HG02870 (cell line): ENCODE measurements at regions not wholly inside any gene's neighbourhood (a gene's known extent, or its start where the extent isn't known, plus 50 kb on each side); places are given as distances from the start of the nearest gene placed in this dataset.

Experiments used
- ATAC-seq: cut with Tn5 transposase; IDR thresholded peaks from one replicate; pipeline ENCODE4 v1.9.1; 2021; ENCODE audit warnings: mild to moderate bottlenecking, moderate library complexity; ENCODE audit not compliant: unreplicated experiment

DNA sequence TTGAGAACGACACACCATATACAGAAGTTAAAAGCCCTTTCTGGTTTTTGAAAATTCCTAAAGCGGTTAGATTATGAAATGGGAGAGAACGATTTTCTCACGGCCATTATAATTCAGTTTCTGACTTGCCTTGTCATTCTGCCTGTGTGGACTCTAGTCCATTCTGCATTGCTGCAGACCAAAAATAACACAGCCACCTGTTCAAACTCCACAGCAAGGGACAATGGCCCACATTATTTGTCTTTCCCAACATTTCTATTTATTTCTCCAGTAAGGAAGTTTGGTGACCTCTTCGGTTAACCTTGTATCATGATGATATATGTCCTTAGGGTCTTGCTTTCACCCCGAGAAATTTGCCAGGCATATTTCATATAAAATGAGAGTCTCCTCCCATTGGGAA lies 497.7 kb downstream of the BRINP1 start:
- ATAC-seq: no peak

DNA sequence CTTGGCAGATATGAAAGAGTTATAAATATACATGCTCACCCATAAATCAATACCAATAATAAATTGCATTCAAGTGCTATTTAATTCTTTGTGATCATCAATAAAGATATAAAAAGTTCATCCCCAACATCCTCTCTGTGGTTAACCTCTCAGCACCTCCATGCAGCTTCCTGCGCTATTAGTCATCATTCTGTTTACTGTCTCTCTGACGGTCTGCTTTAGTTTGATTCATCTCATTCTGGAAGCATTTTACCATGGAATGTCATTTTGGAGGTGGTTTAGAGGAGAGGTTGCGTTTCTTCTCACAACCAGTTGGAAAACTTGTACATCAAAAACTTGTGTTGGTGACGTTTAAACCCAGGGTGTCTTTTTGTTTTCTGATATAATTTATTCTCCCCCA lies 486.6 kb downstream of the BRINP1 start:
- no peak for ATAC-seq

DNA sequence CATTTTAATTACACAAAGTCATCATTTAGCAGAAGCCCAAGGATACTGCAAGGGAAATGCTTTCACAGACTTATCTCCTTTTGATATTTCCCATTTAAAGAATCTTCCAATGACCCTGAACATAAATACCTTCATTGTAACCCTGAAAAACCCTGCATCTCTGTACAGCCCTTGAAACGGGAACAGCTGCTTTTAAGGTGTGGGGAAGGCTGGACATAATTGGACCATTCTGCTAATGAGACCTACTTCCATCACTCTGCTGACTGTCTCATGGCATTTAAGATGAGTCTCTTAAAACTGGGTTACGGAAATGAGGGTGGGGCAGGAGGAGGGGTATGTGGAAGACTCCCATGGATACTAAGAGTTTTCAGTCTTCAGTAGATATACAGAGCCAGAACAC lies 485.8 kb downstream of the BRINP1 start:
- no peak for ATAC-seq

DNA sequence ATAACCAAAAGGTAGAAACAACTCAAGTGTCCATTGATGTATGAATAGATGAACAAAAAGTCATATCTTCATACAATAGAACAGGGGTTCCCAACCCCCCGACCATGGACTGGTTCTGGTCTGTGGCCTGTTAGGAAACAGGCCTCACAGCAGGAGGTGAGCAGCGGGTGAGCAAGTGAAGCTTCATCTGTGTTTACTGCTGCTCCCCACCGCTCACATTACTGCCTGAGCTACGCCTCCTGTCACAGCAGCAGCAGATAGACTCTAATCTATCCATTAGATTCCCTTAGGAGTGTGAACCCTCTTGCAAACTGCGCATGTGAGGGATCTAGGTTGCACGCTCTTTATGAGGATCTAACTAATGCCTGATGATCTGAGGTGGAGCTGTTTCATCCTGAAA lies 478.0 kb downstream of the BRINP1 start:
- no peak for ATAC-seq

DNA sequence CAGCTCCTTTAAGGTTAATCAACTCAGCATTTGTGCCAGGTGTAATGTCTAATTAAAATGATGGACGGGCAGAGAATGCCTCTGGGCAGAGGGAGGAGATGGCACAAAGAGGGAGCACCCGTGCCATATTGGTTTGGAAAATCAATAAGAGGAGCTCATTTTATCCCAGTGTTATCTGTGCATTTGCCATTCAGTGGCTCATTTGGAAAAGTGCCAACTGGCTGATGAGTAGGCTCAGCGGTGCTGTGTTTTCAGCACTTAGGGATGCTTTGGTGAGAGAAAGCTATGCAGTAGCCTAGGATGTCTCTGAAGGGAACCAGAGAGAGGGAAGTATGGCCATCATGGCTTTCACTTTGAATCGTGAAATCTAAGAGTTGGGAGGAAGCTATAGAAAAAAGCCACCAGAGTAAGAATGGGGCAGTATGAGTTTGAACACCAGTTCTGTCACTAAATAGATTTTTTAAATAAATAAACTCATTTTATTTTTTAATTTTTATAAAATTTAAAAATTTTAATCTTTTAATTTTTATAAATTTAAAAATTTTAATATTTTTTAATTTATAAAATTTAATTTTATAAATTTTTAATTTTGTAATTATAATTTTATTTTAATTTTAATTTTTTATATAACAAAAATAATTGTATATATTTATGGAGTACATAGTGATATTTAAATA lies 472.8 kb downstream of the BRINP1 start:
- no peak for ATAC-seq

DNA sequence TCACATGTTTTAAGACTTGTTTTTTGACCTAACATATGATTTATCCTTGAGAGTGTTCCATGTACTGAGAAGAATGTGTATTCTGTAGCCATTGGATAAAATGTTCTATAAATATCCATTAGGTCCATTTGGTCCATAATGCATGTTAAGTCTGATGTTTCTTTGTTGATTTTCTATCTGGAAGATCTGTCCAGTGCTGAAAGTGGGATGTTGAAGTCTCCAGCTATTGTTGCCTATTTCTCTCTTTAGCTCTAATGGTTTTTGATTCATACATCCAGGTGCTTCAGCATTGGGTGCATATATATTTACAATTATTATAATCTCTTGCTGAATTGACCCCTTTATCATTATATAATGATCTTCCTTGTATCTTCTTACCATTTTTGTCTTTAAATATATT lies 451.1 kb downstream of the BRINP1 start:
- no peak for ATAC-seq

DNA sequence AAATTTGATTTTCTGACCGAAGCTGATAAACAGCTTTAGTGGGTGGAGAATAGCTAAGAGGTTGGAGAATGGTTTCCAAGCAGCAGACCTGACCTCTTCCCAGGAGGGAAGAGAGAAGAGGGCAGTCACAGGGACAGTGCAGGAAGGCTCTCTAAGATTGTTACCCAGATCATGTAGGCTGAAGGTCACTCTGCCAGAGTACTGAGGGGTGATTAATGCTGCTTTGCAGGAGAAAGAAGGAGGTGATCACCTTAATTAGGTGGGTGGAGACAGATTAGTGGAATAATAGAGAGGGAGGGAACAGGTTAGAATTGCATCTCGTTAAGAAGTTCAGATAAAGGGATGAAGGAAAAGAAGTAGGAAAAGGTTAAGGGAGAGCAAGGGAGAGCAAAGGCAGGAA lies 440.5 kb downstream of the BRINP1 start:
- no peak for ATAC-seq

DNA sequence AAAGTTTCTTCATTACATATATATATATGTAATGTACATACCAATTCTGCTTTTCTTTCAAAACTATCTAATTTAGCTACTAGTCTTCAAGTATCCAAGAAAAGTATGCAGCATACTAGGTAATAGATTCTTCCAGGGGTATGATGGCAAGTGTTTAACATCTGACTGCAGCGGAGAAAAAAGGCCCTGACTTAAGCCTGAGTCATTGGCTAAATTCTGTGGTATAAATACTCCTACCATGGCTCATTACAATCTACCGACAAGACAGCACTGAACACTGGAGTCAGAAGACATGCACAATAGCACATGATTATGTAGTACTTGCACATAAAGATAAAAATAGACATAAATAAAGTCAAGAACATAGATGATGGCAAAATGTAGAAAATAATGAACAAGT lies 439.9 kb downstream of the BRINP1 start:
- ATAC-seq: no peak

DNA sequence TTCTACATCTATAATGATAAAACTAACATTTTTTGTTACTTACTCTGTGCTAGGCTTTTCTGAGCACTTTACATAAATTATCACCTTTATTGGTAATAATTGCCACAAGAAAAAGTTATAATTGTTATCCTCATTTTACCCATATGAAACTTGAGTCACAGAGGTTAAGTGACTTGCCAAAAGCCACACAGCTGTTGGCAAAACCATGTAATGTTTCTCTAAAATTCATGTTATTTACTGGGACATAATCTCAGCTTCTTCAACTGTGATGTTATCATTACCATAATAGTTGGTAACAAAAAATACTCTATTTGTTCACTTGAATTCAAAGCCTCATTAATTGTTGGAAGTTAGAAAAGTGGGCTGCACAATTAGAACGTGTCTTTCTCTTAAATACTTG lies 437.3 kb downstream of the BRINP1 start:
- ATAC-seq: no peak

DNA sequence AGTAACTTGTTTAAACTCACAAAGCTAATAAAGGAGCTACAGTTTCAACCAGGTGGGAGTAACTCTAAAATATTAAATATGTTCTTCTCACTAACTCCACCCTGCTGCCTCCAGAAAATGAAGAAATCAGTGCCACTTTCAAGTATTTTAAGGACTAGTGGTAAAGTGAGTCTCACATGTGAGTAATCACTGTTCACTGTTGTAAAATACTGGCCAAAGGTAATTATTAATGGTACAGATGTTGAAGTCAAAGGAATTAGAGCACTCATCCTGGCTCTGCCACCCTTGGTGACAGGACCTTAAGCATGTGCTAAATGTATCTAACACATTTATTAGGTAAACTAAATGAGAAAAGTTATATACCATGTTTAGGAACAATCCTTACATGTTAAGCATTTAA lies 430.7 kb downstream of the BRINP1 start:
- no peak for ATAC-seq

DNA sequence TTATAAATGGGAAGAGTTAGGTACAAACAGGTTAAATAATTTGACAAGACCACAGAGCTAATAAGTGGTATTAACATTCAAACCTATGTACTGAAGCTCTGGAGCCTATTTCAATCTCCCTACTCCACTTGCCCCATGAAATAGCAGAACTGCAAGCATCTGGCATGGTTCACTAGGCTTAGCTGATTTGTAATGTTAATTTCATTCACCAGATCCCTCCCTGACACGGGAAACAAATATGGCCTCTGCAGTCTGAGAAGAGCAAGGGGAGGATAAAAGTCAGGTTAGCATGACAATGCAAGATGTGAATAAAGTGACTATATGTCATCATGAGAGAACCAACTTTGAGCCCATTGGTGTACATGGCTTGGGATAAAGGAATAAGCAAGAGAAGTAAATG lies 428.8 kb downstream of the BRINP1 start:
- ATAC-seq: no peak

DNA sequence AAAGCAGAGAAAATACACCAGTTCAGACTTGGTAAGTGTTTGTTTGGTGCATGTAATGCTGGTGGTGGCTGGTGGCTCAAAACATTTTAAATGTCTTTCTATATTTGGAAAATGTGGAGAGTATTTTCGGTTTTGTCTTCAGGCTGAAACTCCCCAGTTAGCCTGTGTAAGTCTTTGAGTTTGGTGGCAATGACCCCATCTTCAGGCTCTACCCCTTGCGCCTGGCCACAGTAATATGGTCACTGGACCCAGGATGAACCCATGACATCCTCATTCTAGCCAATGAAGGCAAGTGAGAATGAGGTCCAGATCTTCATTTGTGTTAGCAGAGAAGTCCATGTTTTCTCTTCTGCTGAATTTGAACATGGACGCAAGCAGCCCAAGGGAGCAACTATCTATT lies 422.6 kb downstream of the BRINP1 start:
- no peak for ATAC-seq

DNA sequence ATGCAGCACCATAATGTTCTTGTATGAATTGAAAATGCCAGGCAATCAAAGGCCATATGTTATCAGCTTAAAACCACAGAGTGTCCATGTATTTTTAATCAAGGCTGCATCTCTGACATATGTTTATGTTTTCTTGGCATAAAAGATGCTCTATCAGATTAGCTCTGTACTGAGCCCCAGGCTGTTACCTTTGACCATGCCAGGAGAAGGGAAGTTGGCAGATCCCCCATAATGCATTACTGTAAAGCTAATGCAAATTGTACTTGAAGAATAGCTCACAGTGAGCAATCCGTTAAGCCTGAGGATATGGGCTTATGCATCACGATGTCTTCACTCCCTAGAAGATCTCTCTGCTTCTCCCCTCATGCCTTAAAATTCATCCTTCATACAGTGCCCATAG lies 414.4 kb downstream of the BRINP1 start:
- ATAC-seq: no peak

DNA sequence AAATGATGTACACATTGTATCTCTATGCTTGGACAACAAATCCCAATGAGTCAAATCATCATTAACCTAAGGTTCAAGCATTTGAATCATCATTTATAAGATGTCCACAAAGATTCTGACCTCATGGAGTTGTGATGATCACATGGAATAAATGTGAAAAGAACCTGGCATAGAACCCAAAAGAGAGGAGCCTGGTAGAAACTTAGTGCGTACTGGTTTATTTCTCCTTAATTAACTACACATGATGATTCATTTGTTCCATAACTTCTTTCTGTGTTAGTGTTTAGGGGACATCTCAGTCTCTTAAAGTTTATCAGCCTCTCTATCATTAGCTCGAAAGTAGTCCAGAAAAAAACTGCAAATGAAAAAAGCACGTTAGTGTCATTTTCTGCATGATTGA lies 411.6 kb downstream of the BRINP1 start:
- ATAC-seq: no peak

DNA sequence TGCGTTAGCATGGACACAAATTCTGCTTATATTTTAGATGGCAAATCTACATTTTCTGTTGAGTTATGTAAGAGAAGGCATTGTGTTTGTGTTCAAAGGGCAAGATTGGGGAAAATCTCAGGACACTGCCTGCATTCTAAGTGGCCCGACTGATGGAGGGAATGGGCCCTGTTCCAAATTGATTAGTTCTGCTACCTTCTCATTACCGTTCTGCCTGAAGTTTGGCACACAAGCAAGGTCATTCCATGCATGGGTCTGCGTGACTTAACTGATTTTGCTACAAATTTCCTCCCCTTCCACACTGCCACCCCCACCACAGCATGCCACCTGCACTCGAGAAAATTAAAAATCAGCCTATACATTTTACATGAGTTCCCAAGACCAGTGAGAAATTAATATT lies 409.9 kb downstream of the BRINP1 start:
- ATAC-seq: no peak

DNA sequence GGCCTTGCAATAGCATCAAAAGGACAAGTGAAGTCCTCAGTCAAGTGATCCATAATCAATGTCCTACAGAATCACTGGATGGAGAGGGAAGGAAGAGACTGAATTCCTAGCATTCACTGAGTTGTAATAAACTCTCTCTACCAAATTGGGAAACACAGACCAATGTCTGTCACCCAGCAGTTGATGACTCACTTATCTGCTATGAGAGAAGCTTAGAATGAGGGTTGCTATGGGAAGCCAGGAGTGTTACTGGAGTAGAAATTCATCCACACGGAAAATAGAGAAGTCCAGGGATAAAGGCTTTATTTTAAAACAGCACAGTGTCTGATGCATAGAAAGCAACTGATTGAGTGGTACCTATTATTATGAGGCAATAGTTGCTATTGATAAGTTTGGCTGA lies 407.4 kb downstream of the BRINP1 start:
- no peak for ATAC-seq

DNA sequence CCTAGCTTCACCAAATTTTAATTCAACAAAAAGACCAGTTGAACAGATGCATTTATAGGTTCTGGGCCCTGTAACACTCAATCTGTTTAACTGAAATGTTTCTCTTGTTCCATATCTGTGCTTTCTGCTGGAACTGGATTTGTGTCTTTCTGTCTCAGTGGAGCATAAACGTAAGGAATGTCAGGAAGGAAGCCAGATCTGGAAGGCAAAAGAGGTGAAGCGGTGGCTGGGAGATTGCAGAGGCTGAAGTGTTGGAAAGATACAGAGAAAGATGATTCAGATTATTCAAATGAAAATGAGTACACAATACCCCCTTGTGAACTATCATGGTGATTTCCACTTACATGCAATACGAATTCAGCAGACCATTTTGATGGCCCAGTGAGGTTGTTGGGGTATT lies 406.8 kb downstream of the BRINP1 start:
- no peak for ATAC-seq

DNA sequence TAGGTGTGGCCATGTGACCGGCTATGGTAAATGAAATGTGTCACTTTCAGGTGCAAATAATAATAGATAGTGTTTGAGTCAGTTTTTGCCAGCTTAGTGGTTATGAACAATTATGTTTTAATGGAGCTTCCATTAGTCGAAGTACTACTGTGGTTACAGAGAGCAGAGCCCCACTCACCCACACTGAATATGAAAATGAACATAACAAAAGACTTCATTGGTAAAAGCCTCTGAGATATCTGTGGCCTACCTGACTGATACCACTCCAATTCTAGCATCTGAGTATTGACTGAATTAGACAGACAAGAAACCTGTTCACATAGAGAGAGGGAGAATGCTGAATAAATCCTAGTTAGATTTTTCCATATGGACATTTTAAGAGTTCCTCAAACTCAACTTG lies 405.6 kb downstream of the BRINP1 start:
- no peak for ATAC-seq

DNA sequence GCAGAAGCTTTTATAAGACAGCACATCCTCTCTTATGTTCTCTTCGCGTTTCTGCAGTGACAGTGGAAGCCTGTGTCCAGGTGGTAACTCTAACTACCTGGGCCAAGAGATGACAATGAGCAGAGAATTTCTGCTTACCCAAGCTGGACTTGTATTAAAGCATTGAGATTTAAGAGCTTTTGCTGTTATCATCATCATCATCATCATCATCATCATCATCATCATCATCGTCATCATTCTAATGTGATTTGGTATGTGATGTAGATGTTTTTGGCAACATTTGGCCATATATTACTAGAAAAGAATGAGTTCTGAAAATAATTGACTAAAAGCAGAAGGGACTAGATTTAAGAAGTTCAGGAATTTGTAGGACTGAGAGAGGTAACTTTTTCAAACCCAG lies 401.3 kb downstream of the BRINP1 start:
- no peak for ATAC-seq

DNA sequence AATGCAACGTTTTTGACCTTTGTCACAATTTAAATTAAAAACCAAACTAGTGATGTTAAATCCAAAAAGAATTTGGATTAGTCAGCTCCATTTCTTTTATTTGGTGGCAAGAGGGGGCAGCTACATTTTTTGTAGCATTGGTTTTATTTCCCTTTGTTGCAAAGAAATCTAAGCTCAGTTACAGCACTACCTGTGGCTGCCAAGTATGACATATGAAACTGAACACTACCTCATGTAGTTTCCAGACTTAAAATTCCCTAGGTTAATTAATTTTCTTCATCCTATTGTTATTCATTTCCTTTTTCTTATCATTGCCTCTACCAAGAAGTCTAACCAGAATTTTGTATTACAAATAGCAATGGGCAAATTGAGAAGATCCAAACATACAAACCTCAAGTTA lies 393.5 kb downstream of the BRINP1 start:
- no peak for ATAC-seq

DNA sequence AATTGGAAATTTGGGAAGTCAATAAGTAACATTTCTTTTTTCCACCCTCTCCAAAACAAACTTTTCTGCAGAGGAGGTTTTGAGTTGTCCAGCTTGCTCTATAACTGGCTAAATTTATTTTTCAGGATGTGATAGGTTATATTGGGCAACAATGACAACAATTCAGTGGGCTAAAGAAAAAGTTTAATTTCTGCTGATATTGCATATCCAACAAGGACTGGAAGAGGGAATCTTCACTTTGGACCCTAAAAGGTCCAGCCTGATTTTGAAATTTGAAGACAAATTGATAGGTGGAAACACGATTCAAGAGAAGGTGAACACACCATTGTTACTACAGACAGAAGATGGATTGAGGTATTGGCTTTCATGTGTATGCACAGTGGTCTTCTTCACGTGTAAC lies 393.1 kb downstream of the BRINP1 start:
- ATAC-seq: no peak

DNA sequence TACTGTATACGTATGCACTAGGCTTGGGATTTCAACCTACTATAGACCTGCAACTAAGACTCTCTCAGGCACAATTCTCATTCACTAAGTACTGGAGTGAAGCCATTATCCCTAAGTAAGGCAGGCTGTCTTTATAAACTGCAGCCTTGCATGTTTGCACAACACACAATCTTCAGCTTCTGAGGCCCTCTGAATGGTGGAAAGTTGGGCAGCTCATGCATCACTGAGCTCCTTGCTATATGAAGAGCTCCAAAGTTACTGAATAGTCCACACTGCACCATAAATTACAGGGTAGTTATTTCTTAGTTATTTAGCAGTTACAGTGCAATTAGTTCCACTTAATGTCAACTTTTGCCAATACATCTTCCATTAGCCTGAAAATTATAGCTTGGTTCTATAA lies 384.6 kb downstream of the BRINP1 start:
- ATAC-seq: no peak

DNA sequence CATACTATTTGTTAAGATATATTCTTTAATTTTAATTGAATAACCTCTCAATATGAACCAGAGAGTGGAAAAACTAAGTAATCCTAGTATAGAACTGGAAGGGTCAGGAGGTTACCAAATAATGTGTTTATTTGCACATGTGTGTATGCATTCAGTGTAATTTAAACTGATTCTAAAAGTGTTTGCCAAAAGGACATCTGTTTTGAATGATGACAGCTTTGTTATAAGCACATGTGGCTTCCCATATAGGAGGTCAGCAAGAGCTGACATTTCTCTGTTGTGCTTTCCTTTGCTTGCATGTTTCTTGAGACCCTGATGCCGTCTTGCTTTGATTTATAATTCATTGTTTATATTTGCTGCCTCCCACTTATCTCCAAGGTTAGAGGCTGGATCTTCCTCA lies 383.4 kb downstream of the BRINP1 start:
- no peak for ATAC-seq

DNA sequence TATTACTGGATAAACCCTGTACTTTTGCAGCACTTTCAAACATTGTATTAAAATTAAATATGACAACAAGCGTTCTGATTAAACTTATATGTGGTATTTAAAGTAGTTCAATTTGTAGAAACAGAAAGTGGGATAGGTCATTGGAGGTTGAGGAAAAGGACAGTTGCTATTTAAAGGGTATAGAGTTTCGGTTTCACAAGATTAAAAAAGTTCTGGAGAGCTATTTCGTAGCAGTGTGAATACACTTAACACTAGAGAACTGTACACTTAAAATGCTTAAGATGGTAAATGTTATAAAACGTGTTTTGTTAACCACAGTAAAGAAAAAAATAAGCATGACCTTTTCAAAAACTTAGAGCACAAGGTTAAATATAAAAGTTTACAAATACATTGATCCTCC lies 382.1 kb downstream of the BRINP1 start:
- no peak for ATAC-seq
